C4-2B (cell line): ENCODE measurements at regions not wholly inside any gene's neighbourhood (a gene's known extent, or its start where the extent isn't known, plus 50 kb on each side); places are given as distances from the start of the nearest gene placed in this dataset.

ENCODE experiments used
- H3K27ac ChIP-seq: fragments of 450-650 bp; 2 replicates; pipeline ENCODE4 v1.5.1; 2017
- ZFX ChIP-seq: fragments of 450-650 bp; IDR thresholded peaks from 2 replicates; pipeline ENCODE4 v1.6.1; 2017
- TF ChIP-seq, protein P1 (sequence below): fragments of 450-650 bp; conservative IDR thresholded peaks from 2 replicates; pipeline ENCODE4 v1.5.1; 2017; ENCODE audit warnings: mild to moderate bottlenecking

DNA sequence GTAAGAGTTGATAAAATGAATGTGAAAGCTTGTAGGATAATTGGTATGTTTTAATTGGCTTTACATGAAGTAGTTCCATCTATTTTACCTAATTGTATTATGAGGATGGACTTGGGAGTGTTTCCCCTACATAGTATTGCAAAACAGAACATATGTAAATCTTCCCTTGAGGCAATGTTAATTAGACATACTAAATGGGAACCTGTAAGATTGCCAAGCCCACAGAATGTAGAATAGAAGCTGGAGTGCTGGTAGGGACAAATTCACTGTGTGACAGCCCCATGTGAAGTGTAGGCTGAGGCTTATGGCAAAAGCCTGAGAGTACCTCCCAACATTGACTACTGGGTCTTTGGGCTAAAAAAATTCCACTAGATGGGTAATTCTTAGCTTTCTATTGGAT, 615.0 kb upstream of the AMOT start:
- H3K27ac ChIP-seq: no peak overlapping the region
- no peak for TF ChIP-seq ZFX
- TF ChIP-seq, protein P1, sequence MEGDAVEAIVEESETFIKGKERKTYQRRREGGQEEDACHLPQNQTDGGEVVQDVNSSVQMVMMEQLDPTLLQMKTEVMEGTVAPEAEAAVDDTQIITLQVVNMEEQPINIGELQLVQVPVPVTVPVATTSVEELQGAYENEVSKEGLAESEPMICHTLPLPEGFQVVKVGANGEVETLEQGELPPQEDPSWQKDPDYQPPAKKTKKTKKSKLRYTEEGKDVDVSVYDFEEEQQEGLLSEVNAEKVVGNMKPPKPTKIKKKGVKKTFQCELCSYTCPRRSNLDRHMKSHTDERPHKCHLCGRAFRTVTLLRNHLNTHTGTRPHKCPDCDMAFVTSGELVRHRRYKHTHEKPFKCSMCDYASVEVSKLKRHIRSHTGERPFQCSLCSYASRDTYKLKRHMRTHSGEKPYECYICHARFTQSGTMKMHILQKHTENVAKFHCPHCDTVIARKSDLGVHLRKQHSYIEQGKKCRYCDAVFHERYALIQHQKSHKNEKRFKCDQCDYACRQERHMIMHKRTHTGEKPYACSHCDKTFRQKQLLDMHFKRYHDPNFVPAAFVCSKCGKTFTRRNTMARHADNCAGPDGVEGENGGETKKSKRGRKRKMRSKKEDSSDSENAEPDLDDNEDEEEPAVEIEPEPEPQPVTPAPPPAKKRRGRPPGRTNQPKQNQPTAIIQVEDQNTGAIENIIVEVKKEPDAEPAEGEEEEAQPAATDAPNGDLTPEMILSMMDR: no peak

- TF ChIP-seq, protein P1: no peak
- no peak for TF ChIP-seq ZFX
- no peak overlapping the region for H3K27ac ChIP-seq
These were observed 588.4 kb upstream of the AMOT start for GRCh38 chrX:113429011-113429410.

DNA sequence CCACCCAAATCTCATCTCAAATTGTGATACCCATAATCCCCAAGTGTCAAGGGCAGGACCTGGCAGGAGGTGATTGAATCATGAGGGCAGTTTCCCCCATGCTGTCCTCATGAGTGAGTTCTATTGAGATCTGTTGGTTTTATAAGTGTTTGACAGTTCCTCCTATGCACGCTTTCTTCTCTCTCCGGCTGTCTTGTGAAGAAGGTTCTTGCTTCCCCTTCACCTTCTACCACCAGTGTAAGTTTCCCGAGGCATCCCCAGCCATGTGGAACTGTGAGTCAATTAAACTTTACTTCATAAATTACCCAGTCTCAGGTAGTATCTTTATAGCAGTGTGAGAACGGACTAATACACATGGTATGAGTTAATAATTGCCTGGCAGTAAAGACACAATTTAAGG, 581.7 kb upstream of the AMOT start:
- no peak for TF ChIP-seq ZFX
- TF ChIP-seq, protein P1: no peak
- H3K27ac ChIP-seq: no peak overlapping the region

DNA sequence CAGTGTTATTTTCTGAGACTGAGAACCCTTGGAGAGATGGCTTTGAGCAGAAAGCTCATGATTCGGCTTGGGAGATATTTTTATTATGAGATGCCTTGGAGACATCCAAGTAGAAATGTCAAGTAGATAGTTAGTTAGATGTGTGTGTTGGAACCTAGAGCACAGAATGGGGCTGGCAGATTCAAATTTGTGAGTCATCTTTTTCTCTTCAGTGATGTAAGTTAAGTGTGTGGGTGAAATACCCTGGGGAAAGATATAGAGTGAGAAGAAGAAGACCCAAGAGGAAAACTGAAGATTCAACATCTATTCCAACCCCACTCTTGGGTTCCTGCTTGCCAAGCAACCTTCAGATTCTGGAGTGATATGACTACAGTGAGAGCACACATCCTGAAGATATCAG, 580.8 kb upstream of the AMOT start:
- H3K27ac ChIP-seq: no peak overlapping the region
- TF ChIP-seq, protein P1: no peak
- TF ChIP-seq ZFX: no peak

GRCh38 chrX:113412106-113412505, 571.5 kb upstream of the AMOT start:
- no peak for TF ChIP-seq ZFX
- TF ChIP-seq, protein P1: no peak

GRCh38 chrX:113408843-113409242, 568.2 kb upstream of the AMOT start:
- no peak overlapping the region for H3K27ac ChIP-seq
- TF ChIP-seq, protein P1: no peak
- no peak for TF ChIP-seq ZFX

More at GRCh38 chrX:113412106-113412505, 571.5 kb upstream of the AMOT start:
- H3K27ac ChIP-seq: no peak overlapping the region

DNA sequence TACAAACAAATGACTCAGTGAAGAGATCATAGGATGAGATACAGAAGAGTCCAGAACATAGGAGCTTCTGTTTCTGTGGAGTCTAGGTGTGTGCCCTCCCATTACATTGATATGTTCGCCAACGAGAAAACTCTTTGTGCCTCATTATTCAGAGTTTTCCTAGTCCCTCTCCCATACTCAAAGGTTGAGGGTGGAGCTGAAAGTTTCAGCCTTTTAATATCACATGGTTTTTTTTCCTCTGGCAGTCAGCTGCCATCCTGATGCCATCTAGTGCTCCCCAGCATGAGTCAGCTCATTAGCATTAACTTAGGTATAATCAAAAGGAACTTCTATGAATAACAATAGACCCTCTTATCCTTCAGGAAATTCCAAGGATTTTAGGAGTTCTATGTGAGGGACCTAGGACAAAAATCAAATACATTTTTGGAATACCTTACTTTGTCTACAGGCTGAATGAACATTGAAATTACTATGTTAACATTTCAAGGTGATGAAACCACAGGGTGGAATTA, 559.6 kb upstream of the AMOT start:
- no peak for TF ChIP-seq ZFX
- TF ChIP-seq, protein P1: no peak

More for the DNA sequence above, 559.6 kb upstream of the AMOT start:
- no peak overlapping the region for H3K27ac ChIP-seq
